Gastrocnemius medialis (tissue), 4 donors: ENCODE measurements at regions not wholly inside any gene's neighbourhood (a gene's known extent, or its start where the extent isn't known, plus 50 kb on each side); places are given as distances from the start of the nearest gene placed in this dataset.

Experiments
- CTCF ChIP-seq, 5 experiments: fragments of 450-650 bp in 3 of 5; fragments of 200-600 bp in 2 of 5; sonication (generic) in 2 of 5; IDR thresholded peaks in 4 of 5; conservative IDR thresholded peaks in 1 of 5; 1 replicate in 4 of 5; 2 replicates in 1 of 5; pipeline ENCODE4 v1.5.1; 2016 to 2019; ENCODE audit warnings: antibody characterized with exemption in 5 of 5, mild to moderate bottlenecking in 3 of 5, moderate library complexity in 3 of 5
- POLR2A ChIP-seq, 2 donors: fragments of 450-650 bp; IDR thresholded peaks; one replicate each; pipeline ENCODE4 v1.6.1; 2017; ENCODE audit warnings: antibody characterized with exemption in 2 of 2, mild to moderate bottlenecking in 2 of 2, moderate library complexity in 2 of 2

DNA sequence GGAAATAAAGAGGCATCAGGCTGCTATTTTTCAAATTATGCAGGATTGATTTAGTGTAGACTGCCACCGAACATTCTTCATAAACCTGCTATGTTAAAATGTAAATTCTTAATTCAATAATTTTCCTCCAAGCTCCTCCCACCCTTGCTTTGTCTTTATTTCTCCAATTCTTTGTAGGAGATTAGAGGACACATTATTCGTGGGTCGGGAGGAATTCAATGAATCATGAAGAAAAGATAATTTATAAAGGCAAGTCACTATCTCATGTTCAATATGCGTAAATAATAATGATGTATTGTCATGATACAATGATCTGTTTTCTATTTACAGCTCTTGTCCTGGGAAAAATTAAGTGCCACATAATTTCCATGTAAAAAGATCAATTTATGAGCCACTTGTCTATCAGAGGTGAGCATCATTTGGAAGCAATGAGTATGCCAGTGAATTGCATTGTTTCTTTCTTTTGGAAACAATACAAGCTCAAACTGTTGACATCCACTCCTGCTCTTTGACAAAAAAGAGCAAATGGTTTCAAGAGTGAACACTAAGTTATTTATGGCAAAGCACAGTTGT is 148.0 kb upstream of the MITF start:
- TF ChIP-seq POLR2A (IDR thresholded peaks at IDR 0.05), result no peak
- no peak for TF ChIP-seq CTCF (IDR thresholded peaks at IDR 0.05 in 4 of 5, conservative IDR thresholded peaks at IDR 0.05 in 1 of 5)
